ENCODE measurements at regions not wholly inside any gene's neighbourhood (a gene's known extent, or its start where the extent isn't known, plus 50 kb on each side); places are given as distances from the start of the nearest gene placed in this dataset.

DNA sequence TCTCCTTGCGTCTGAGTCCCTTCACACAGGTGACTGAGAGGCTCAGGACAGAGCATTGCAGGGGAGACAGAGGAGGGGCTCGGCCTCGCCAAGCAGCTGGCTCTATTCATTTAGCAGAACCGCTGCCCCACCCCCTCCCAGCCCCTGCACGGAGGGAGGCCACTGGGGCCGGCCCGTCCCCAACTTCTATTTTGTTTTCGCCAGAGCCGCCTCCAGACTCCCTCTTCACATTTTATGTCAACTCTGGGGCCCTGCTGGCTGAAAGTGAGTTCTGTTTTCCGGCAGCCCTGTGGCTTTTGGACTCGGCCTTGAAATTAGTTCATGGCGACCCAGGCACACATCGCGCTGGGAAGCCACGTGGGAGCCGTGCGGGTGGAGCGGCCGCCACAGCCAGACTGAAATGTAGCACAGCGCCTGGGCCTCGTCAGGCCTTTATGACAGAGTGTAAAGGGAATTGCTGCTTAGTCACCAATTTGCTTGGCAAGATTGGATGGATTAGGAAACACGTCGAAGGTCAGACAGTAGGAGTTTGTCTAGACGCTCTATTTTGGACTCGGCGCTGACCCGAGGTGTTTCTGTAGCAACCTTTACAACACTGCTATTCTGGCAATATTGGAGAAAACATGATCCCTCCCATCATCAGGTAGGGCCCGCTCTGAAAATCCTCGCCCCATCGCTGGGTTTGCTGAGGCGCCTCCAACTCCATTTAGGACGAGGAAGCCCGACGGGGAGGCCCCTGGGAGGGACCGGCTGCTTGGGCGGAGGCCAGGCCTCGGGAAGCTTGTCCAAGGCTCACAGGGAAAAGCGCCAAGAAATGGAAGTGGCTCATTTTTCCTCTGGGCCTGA lies 90.7 kb upstream of the CTDP1 start:
- Mint-ChIP-seq H3K27me3 (peaks cover 5% of the 10 kb centered on the region), H3K27ac (no peak overlapping the region), H3K4me1 (ENCODE audit: low read depth) (no peaks in the 10 kb centered on the region), H3K4me3 (no peak overlapping the region), H3K9me3 (no peaks in the 10 kb centered on the region), H3K36me3 (ENCODE audit: low read depth) (no peaks in the 10 kb centered on the region)
- ChIA-PET CTCF (no interaction called here), POLR2A (no interaction called here)
- Histone ChIP-seq H3K4me1 (ENCODE audit: insufficient read depth, low read length) (no peaks in the 10 kb centered on the region), H3K9me3 (ENCODE audit: control insufficient read depth in 1 of 2, insufficient read depth in 1 of 2, low read length in 2 of 2) (peaks cover 0 to 3% of the 10 kb centered on the region in 2 experiments), H3K4me3 (ENCODE audit: low read length) (no peak overlapping the region), H3K27me3 (ENCODE audit: control insufficient read depth in 1 of 2, insufficient read depth in 2 of 2, low read length in 2 of 2) (peaks cover 0 to 2% of the 10 kb centered on the region in 2 experiments), H3K36me3 (ENCODE audit: insufficient read depth, low read length) (no peaks in the 10 kb centered on the region), H3K27ac (ENCODE audit: low read depth in 1 of 2, low read length in 2 of 2) (no peak overlapping the region)
- ATAC-seq (ENCODE audit: poor library complexity) (no peak), DNase-seq (no peak)
- TF ChIP-seq, protein P1, sequence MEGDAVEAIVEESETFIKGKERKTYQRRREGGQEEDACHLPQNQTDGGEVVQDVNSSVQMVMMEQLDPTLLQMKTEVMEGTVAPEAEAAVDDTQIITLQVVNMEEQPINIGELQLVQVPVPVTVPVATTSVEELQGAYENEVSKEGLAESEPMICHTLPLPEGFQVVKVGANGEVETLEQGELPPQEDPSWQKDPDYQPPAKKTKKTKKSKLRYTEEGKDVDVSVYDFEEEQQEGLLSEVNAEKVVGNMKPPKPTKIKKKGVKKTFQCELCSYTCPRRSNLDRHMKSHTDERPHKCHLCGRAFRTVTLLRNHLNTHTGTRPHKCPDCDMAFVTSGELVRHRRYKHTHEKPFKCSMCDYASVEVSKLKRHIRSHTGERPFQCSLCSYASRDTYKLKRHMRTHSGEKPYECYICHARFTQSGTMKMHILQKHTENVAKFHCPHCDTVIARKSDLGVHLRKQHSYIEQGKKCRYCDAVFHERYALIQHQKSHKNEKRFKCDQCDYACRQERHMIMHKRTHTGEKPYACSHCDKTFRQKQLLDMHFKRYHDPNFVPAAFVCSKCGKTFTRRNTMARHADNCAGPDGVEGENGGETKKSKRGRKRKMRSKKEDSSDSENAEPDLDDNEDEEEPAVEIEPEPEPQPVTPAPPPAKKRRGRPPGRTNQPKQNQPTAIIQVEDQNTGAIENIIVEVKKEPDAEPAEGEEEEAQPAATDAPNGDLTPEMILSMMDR (IDR thresholded peaks at IDR 0.05): no peak
- intact Hi-C loops (cut with DNase I, micrococcal nuclease): no loop called here

DNA sequence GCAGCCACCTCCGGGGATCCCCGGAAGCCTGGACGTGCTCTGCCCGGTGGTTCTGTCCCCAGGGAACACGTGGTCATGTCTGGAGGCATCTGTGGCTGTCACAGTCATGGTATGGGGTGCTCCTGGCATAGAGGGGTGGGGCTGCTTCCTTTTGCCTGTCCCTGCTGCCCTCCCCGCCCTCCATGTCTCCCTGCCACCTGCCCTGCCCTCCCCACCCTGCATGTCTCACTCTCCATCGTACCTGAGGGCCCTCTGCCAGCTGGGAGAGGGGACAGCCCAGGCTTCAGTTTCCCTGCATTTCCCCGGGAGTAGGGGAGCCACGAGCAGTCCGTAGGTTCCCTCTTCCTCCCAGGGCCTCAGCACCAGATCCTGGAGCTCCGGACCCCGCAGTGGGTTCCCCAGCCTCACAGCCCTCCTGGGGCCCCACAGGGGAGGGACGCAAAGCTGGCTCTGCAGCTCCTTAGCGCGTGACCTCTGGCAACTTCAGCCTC lies 90.0 kb upstream of the CTDP1 start:
- no peak for DNase-seq
- no peak for ATAC-seq (ENCODE audit: poor library complexity)
- H3K36me3 ChIP-seq (ENCODE audit: insufficient read depth, low read length): no peaks in the 10 kb centered on the region
- Mint-ChIP-seq H3K27ac (no peak overlapping the region), H3K36me3 (ENCODE audit: low read depth) (no peaks in the 10 kb centered on the region), H3K4me1 (ENCODE audit: low read depth) (no peaks in the 10 kb centered on the region), H3K27me3 (peaks cover 9% of the 10 kb centered on the region), H3K9me3 (no peaks in the 10 kb centered on the region), H3K4me3 (no peak overlapping the region)
- no peaks in the 10 kb centered on the region for H3K4me1 ChIP-seq (ENCODE audit: insufficient read depth, low read length)
- POLR2A ChIA-PET: no interaction called here
- TF ChIP-seq, protein P1 (IDR thresholded peaks at IDR 0.05): no peak
- intact Hi-C loops (cut with DNase I, micrococcal nuclease): no loop called here
- CTCF ChIA-PET: no interaction called here
- H3K27me3 ChIP-seq (ENCODE audit: control insufficient read depth in 1 of 2, insufficient read depth in 2 of 2, low read length in 2 of 2): peaks cover 0 to 2% of the 10 kb centered on the region in 2 experiments
- peaks cover 0 to 3% of the 10 kb centered on the region in 2 experiments for H3K9me3 ChIP-seq (ENCODE audit: control insufficient read depth in 1 of 2, insufficient read depth in 1 of 2, low read length in 2 of 2)
- no peak overlapping the region for H3K4me3 ChIP-seq (ENCODE audit: low read length)
- no peak overlapping the region for H3K27ac ChIP-seq (ENCODE audit: low read depth in 1 of 2, low read length in 2 of 2)

DNA sequence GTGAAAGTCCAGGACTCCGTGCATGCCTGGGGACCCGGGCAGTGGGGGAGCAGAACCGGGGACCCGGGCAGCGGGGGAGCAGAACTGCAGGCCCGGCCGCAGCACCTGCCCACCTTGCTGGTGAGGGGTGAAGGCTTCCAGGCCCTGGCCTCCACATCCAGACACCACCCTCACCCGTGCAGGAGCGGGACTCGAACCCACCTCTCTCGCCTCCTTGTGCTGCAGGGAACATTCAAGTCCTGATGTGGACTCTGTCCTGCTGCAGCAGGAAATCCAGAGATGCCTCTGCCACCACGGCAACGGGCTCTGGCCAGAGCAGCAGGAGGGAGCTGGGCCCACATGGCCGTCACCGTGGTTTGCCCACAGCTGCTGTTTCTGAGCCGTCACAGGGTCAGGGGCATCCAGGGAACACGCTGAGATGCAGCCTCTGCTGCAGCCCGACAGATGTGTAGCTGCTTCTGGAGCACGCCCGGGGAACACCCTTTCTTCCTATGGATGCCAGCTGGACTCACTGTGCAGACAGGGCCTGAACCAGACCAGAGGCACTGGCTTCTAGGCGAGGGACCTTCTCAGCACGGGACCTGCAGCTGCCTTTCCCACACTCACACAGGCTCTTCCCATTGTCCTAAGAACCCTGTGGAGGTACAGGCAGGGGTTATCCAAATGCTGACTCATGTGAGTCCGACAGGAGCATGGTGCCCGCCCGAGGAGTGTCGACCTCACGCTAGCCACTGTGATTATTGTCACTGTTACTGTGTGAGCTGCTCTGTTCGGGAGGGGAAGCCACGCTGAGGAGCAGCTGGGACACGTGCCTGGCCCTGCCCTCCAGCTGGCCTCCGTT lies 89.2 kb upstream of the CTDP1 start:
- no peaks in the 10 kb centered on the region for H3K9me3 Mint-ChIP-seq
- H3K4me1 Mint-ChIP-seq (ENCODE audit: low read depth): no peaks in the 10 kb centered on the region
- POLR2A ChIA-PET: no interaction called here
- no peak for ATAC-seq (ENCODE audit: poor library complexity)
- Histone ChIP-seq H3K36me3 (ENCODE audit: insufficient read depth, low read length) (no peaks in the 10 kb centered on the region), H3K9me3 (ENCODE audit: control insufficient read depth in 1 of 2, insufficient read depth in 1 of 2, low read length in 2 of 2) (peaks cover 0 to 3% of the 10 kb centered on the region in 2 experiments), H3K27ac (ENCODE audit: low read depth in 1 of 2, low read length in 2 of 2) (no peak overlapping the region), H3K4me3 (ENCODE audit: low read length) (no peak overlapping the region), H3K4me1 (ENCODE audit: insufficient read depth, low read length) (no peaks in the 10 kb centered on the region), H3K27me3 (ENCODE audit: control insufficient read depth in 1 of 2, insufficient read depth in 2 of 2, low read length in 2 of 2) (peaks cover 0 to 2% of the 10 kb centered on the region in 2 experiments)
- TF ChIP-seq, protein P1 (IDR thresholded peaks at IDR 0.05): no peak
- no peak overlapping the region for H3K27ac Mint-ChIP-seq
- H3K4me3 Mint-ChIP-seq: no peak overlapping the region
- CTCF ChIA-PET: no interaction called here
- DNase-seq: no peak
- intact Hi-C loops (cut with DNase I, micrococcal nuclease): no loop called here
- H3K27me3 Mint-ChIP-seq: peaks cover 15% of the 10 kb centered on the region
- H3K36me3 Mint-ChIP-seq (ENCODE audit: low read depth): no peaks in the 10 kb centered on the region
